EL (cell line): ENCODE measurements at regions not wholly inside any gene's neighbourhood (a gene's known extent, or its start where the extent isn't known, plus 50 kb on each side); places are given as distances from the start of the nearest gene placed in this dataset.
"Not testable (repeated sequence)": the region's sequence is repeated elsewhere in the genome, so short reads cannot be mapped to it uniquely, and the experiment has no call there.

Experiments
- DNase-seq: peaks from one replicate; pipeline ENCODE4 v3.0.0-alpha.2; 2016

DNA sequence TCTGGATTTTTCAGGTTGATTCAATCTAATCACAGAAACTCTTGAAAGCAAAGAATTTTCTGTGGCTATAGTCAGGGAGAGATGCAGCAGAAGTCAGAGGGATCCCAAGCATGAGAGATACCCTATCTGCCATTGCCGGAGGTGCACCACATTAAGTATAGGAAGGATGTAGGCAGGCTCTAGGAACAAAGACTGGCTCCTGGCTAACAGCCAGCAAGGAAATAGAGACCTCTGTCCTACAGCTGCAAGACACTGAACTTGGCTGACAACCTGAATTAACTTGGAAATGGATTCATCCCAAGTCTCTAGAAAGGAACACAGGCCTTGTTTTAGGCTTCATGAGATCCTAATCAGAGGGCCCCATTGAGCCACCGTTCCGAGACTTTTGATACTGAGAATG is 364.9 kb upstream of the FLRT2 start:
- DNase-seq = no peak

DNA sequence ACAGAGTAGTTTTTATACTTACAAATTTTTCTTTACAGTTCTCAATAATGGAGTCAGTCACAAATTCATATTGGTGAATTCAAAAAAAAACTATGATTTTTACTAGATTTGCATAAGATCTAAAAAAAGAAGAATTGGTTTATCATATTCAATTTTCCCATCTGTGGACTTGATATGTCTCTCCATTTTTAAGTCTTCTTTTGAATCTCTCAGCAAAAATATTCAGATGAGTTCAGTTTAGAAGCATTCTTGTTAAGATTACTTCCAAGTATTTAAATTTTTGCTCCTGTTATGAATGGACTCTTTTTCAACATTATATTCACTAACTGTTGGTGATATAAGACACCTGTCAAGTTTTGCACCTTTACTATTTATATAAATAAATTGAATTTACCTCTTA is 360.6 kb upstream of the FLRT2 start:
- DNase-seq = no peak

DNA sequence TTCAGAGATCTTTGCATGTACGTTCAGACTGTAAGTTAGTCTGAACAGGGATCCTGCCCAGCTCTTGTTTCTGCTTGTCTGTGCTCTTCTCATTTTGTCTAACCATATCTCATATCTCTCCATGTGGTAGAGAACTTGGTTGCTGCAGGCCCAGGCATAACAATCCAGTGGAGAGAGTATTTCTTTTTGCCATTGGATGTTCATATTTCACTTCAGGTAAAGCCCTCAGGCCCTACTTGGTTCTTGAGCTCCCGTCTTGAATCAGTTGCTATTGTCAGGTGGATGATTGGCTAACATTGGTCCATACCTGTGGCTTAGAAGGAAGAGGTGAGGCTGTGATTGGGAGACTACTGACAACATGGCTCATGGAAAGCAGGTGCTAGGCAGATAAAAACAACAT is 357.7 kb upstream of the FLRT2 start:
- no peak for DNase-seq

DNA sequence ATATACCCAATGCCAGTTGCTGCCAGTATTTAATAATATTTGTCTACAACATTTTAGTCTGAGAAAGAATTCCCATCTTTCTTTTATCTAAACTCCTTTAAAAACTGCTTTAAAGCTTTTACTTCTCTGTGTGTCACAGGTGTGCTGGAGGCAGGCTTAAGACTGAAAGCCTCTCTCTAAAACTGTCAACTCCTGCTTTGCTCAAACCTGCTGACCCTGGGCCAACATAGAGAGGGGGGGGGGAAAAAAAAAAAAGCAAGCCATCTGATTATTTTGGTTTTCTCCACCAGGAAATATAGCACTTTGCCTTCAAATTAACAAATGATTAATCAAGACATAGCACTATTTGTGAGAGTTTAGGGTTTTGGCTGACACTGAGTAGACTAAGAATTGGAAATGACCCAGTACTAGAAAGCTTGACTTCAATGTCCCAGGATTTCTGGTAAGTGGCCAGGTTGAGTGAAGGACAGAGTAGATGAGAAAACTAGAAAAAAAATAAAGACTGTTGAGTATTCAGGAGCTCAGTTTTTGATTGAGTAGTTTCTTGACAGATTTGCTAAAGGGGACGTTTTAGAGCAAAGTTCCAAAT is 357.0 kb upstream of the FLRT2 start:
- DNase-seq = no peak

DNA sequence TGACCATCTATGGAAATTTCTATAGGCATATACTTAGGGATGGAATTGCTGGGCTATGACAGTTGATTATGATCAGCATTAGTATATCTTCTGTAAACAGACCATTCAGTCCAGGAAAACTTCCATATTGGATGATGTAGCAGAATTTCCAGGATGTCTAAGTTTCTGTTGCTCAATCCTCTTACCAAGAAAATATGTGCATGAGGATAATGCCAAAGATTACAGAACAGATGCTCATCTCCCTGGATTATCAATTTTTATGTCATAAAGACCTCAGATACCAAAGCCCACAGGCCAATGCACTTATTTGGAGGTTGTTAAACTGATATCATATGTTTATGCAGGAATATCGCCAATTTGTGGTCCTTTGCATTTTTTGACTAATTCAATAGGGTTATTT is 354.4 kb upstream of the FLRT2 start:
- peak; percentile 5 for DNase-seq

DNA sequence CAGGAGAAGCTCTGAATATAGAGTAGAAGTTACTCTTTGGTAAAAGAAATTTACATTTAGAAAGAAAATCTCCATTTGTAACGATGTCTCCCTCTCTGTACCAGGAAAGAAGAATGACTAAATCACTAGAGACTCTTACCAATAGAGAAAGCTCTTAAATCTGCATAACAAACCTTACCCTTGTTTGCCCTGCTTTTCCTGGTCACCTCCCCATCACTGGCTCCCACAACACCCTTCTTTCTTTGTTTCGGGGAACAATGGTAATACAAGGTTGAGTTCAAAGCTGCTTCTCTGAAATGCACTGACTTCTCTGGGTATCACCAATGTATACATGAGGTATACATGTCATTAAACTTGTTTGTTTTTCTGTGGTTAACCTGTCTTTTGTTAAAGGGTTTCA is 351.1 kb upstream of the FLRT2 start:
- no peak for DNase-seq

DNA sequence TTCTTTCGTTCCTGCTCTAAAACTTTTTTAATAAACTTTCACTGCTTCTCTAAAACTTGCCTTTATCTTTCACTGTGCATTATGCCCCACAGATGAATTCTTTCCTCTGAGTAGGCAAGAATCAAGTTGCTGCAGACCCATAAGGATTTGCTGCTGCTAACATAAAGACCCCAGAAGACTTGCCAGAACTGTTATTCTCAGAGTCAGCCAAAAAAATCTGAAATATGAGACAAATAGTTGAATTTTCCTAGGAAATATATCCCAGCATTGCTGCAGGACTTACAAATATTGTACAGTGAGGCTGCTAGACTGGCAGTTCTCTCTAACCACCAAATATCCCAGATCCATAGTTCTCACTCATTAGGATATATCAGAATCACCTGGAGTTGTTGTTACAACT is 349.1 kb upstream of the FLRT2 start:
- no peak for DNase-seq

DNA sequence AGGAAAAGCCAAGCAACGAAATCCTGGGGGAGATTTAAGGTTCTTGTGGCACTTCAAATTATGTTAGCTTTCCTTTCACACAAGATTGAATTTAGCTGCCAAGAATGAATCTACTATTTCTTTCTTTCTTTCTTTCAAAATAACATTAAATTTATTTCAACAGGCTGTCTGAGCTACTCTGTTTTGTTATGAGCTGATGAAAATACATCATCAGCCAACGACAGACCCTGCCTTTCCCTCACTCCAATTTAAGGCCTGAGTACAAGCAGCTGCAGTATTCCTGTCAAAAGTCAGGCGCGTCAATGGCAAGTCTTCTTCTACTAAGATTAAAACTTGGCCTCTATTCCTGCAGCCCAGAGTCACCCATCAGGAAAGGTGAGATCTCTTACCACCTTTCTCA is 347.7 kb upstream of the FLRT2 start:
- DNase-seq = no peak

DNA sequence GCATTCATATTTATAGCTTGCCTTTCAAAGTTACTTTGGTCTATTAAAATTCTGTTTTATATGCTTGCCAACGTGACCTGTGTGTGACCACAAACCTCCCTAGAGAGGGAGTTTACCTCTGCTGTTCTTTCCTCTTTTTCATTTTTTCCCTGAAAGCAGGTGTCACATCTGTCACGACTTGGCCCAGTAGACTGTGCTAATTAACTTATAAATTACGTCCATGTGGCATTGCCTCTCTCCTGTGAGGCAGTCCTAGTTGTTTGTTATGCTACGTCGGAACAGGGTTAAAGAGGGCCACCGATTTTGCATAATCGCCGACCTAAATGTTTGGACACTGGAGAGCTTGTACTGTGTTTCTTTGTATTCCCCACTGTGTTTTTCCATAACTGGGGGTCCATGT is 343.9 kb upstream of the FLRT2 start:
- DNase-seq = no peak

DNA sequence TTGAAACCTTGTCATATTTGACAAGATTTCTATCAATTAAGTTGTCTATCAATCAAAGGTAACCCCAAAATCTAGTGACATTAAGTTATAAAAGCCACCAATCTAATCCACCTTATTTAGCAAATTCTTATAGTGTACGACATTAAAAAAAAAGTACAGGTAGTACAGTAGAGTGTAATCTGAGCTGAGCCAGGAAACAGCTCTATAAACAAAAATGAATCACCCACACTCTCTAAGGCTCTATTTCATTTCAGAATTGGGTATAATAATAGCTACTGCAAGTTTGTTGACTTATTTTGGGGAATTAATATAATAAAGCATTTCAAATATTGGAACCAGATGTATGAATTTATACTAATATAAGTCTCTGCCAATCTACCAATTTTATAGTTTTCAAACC is 342.4 kb upstream of the FLRT2 start:
- DNase-seq = no peak

DNA sequence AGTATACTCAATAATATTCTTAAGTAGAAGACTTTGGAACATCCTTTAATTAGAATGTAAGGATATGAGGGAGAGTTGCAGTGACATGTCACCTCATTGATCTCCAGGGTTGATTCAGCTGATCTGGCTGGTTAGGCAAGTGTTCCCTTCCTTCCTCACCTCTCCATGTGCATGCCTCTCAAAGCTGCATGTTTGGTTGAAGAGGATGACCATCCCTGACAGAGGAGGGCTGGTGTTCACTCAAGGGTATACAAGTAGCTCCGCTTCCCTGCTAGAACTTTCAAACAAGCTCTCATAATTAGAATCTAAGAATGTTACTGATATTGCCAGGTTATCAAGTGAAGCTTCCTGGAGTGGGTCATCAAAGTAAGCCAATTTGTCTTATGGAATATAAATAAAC is 341.1 kb upstream of the FLRT2 start:
- DNase-seq = no peak

DNA sequence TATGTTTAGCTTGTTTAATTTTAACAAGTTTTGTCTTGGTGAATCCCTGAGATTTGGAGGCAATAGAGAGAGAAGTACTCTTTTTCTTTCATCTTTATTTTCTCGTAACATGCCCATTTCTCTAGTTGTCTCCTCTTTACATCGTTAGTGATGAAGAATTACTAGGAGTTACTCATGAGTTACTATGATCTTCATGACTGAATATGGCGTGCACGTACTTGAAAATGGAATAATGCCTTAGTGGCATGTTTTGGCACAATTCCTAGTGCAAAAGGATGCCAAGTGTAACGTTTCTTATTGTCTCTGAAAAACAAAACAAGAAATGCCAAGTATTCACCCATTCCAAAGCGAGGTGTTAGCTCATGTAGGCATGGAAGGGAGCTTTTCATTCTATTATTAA is 340.7 kb upstream of the FLRT2 start:
- not testable (repeated sequence) for DNase-seq

DNA sequence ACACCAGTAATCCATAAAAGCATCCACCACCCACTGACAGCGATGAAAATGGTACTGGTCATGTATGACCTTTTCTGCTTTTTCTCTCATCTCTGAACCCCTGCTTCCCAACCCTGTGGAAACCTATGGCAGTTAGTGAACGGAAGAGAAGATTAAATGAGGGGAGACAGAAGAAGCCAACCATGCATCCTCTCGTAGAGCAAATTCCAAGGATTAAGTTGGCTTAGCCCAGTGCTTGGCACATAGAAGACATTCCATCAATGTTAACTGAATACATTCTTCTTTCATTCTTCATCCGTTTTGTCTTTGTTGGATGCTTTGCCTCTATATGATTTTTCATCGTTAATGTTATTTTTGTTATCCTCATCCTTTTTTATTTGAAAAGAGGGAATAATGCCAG is 339.7 kb upstream of the FLRT2 start:
- no peak for DNase-seq

DNA sequence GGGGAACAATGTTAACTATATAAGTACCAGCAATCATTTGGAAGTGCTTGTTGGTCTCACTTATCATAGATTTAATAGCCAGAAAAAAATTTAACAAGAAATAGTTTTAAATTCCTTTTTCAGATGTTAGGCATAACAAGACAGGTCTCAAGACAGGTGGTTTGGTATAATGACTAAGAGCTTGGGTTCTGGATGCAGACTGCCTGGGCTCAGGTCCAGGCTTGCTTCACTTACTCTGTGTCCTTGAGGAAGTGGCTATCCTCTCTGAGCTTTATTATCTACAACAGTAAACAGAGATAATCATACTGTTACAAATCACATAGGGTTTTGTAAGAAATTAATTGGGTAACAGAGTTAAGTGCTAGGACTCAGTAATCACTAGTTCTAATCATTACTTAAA is 338.0 kb upstream of the FLRT2 start:
- no peak for DNase-seq

DNA sequence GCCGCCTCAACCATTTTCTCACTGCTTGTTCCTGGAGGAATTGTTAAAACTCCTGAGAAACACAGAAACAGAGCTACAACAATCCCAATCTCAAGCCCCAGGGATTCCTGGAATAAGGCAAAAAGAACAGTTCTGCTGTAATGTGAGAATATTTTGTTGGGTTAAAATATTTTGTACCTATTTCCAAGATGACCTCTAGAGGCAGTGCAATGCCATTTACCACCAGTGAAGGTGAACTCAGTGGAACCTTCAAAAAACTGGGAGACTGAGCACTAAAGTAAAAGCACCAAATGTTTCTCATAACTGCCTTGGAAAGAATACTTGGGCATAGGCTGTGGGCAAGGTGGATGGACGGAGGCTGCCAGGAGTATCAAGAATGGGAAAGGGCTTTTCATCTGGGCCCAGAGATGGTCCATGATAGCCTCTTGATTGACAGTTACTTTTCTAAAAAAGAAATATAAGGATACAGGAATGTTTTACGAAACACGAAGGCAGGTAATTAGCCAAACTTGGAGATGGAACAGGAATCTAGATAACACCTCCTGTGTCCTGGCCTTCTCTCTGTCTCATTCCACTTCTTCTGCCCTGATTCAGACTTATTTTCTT is 334.0 kb upstream of the FLRT2 start:
- peak; percentile 14 for DNase-seq

DNA sequence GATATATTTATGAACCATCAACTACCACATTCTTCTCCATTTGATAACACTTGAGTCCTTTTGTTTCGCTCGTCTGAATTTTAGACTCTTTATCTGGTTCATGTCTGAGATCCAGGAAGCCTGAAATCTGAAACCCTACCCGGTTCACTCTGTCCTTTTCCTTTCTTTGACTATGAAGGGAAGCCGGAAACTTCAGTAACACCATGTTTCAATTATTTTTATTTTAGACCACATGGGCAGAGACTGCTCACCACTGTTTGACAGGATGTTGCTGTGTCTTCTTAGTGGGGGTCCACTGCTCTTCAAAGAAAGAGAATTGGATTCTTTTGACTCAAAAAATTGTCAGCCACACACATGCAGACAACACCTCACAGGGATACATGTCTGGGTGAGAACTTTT is 331.9 kb upstream of the FLRT2 start:
- no peak for DNase-seq

DNA sequence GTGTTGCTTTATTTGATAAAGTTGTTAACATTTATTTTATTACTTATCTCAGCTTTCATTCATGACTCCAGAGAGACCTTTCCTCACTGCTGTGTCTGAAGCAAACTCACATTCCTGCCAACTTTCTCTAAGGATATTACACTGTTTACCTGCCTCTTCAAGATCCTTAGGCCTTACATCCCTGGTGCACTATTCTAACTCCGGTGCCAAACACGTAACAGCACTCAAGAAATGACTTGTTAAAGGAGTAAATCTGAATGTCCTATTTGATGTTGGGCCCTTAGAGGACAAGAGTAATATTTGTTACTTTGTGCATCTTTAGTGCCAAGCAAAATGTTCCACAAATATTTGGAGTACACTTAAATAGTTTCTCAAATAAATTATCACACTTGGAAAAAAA is 324.1 kb upstream of the FLRT2 start:
- DNase-seq = no peak

DNA sequence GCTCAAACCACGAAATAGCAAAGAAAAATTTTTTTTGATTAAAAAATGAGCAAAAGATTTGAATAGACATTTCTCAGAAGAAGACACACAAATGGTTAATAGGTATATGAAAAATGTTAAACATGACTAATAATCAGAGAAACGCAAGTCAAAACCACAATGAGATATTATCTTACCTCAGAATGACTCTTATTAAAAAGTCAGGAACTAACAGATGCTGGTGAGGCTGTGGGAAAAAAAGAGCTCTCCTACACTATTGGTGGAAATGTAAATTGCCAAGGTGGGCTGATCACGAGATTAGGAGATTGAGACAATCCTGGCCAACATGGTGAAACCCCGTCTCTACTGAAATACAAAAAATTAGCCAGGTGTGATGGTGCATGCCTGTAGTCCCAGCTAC is 315.5 kb upstream of the FLRT2 start:
- DNase-seq = peak; percentile 65

DNA sequence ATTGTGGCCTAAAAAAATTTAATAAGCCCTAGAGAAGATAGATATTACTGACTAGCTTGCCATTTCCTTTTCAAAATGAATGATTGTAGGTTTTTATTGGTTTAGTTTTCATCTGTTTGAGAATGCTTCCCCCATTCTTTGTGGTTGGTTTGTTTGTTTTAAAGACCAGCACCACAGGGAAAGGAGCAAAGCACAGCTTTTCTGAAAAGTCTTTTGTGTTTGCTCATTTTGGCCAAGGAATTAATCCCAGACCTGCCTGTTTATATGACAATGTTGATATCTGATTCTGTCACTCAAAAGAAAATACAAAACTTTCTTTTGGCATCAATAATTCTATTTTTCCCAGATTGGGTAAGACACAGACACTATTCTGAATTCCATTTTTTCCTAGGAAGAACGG is 312.5 kb upstream of the FLRT2 start:
- DNase-seq = peak; percentile 58

DNA sequence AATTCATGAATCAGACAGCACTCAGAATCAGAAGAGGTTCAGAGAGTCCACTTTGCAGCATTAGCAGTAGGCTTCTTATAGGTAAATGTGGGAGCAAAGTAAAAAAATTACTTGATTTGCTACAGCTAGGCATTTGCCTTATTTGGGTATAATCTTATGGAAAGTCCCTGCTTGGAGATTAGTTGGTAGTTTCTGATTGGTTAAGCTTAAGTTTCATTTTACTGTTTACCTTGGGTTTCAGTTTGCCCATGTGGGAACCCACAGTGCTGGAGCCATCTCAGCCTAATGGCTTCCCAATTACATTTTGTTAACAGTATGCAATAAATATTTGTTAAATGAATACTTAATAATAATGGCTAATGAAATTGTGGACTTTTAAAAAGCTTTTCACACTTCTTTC is 311.0 kb upstream of the FLRT2 start:
- no peak for DNase-seq

DNA sequence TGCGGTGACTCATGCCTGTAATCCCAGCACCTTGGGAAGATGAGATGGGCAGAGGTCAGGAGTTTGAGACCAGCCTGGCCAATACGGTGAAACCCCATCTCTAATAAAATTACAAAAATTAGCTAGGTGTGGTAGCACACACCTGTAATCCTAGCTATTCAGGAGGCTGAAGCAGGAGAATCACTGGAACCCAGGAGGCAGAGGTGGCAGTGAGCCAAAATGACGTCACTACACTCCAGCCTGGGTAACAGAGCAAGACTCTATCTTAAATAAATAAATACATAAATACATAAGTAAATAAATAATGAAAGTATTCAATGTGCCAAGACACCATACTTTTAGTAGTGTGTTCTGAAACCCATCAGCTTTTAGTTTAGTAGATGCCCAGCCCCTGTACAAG is 308.1 kb upstream of the FLRT2 start:
- no peak for DNase-seq

DNA sequence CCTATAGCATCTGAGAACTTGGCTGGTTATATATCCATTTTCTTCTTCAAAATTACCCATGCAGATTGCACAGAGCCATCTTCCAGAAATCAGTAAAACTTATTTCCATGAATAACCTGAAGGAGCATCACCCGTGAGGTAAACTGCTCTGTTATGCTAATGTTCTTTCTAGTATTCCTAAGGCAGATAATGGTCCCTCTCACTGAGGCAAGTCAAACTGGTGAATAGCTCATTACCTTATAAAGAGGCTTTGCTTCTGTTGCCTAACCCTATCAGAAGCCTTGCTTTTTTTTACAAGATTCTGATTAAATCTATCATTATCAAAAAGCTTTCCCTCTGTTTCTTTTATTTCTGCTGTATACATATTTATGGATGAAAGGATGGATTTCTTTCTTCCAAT is 307.6 kb upstream of the FLRT2 start:
- DNase-seq = no peak

DNA sequence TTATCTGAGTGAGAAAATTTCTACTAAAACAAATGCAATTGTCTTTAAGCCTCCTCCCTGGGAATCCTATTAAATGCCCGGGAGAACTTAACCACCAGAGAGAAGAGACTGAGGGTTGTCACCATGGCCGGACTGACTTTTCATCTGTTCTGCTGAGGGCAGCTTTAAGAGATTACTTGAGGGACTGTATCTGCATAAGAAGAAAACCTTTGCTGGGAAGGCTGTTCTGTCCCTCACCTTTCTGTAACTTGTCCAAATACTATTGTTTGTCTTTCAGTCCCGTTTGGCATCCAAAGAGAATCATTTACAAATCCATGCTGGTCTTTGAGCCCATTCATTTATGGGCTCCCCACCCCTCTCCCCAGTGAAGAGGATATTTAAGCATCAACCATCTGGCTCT is 306.3 kb upstream of the FLRT2 start:
- DNase-seq = no peak

DNA sequence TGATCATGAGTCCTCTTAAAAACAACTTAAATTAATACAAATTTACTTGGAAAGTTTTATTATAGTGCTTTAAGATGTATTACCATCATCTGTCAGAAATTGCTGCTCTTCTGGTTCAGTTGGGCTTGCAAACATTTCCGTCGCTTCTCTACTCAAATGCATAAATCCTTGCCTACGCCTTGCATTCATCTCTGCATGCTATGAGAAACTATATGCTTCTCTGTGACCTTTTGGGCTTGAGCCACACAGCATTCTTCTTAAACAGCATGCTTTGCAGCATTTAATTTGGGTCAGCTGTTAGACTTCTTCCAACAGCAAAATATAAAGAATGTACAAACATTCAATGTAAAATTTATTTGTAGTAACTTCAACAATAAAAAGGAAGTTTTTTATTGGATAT is 305.7 kb upstream of the FLRT2 start:
- DNase-seq = no peak

DNA sequence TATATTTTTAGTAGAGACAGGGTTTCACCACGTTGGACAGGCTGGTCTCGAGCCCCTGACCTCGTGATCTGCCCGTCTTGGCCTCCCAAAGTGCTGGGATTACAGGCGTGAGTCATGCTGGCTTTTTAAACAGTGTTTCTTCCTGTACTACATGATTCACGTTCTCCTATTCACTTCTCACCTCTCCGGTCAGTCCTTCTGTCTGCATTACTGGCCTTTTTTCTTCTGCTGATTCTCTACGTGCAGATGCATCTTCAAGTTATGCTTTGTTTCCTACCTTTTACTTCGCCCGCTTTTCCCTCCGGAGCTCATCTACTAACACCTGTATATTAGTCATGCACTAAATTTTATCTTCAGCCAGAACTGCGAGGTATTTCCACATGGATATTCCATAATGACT is 296.2 kb upstream of the FLRT2 start:
- peak; percentile 82 for DNase-seq
